C4-2B (cell line): ENCODE measurements at regions not wholly inside any gene's neighbourhood (a gene's known extent, or its start where the extent isn't known, plus 50 kb on each side); places are given as distances from the start of the nearest gene placed in this dataset.

Experiments used
- H3K27ac ChIP-seq: fragments of 450-650 bp; 2 replicates; pipeline ENCODE4 v1.5.1; 2017
- CTCF ChIP-seq: fragments of 450-650 bp; conservative IDR thresholded peaks from 2 replicates; pipeline ENCODE4 v1.5.1; 2017; ENCODE audit warnings: mild to moderate bottlenecking
- ZFX ChIP-seq: fragments of 450-650 bp; IDR thresholded peaks from 2 replicates; pipeline ENCODE4 v1.6.1; 2017

GRCh38 chr2:238793801-238794449 lies 54.0 kb upstream of the TWIST2 start:
- TF ChIP-seq CTCF = no peak
- no peak for TF ChIP-seq ZFX
- no peak overlapping the region for H3K27ac ChIP-seq

GRCh38 chr2:238796223-238796885 lies 51.5 kb upstream of the TWIST2 start:
- TF ChIP-seq ZFX = no peak
- no peak for TF ChIP-seq CTCF
- no peak overlapping the region for H3K27ac ChIP-seq

DNA sequence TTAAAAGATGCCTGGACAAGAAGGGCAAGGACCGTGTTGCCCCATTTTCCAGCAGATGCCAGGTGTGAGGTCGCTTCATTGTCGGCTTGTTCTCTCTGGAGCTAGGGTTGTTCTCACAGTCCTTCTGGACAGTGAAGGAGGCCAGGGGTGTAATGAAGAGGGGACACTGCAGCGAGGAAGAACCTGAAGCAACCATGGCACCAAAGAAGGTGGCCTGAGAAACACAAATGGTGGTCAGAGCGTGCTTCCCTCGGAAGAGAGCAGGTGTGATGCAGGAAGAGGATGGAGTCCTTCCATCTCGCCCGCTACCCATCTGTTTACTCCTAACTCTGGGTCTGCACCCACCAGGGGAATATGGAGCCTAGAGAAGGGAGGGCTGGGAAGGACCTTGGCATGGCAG lies 50.3 kb upstream of the TWIST2 start:
- H3K27ac ChIP-seq = no peak overlapping the region
- no peak for TF ChIP-seq CTCF
- TF ChIP-seq ZFX = no peak
